ENCODE measurements at regions not wholly inside any gene's neighbourhood (a gene's known extent, or its start where the extent isn't known, plus 50 kb on each side); places are given as distances from the start of the nearest gene placed in this dataset.

GRCh38 chr12:88381466-88381865 lies 198.8 kb downstream of the KITLG start:
- TF ChIP-seq CTCF (IDR thresholded peaks at IDR 0.05): no peak
- TF ChIP-seq POLR2A (IDR thresholded peaks at IDR 0.05): no peak
